ENCODE measurements at regions not wholly inside any gene's neighbourhood (a gene's known extent, or its start where the extent isn't known, plus 50 kb on each side); places are given as distances from the start of the nearest gene placed in this dataset.

GRCh38 chr7:24346716-24347115, 62.7 kb downstream of the NPY start:
- no peak for TF ChIP-seq CTCF (IDR thresholded peaks at IDR 0.05)
- TF ChIP-seq POLR2A (IDR thresholded peaks at IDR 0.05), result no peak
